KMS-11 (cell line): ENCODE measurements at regions not wholly inside any gene's neighbourhood (a gene's known extent, or its start where the extent isn't known, plus 50 kb on each side); places are given as distances from the start of the nearest gene placed in this dataset.

ENCODE experiments used
- H2AFZ ChIP-seq: fragments of 200-600 bp; sonication (generic); 2 replicates; pipeline ENCODE4 v1.6.1; 2016; ENCODE audit warnings: antibody characterized with exemption, mixed run types, low read depth
- H3K27ac ChIP-seq: fragments of 200-600 bp; sonication (generic); 2 replicates; pipeline ENCODE4 v1.6.1; 2016; ENCODE audit warnings: mild to moderate bottlenecking, mixed run types
- H3K27me3 ChIP-seq: fragments of 200-600 bp; sonication (generic); 2 replicates; pipeline ENCODE4 v1.6.1; 2017; ENCODE audit warnings: mild to moderate bottlenecking, low read depth, mixed run types, moderate library complexity; ENCODE audit not compliant: insufficient read depth
- H3K36me3 ChIP-seq: fragments of 200-600 bp; sonication (generic); 2 replicates; pipeline ENCODE4 v1.6.1; 2017; ENCODE audit warnings: mild to moderate bottlenecking, mixed run types; ENCODE audit not compliant: insufficient read depth
- H3K4me1 ChIP-seq: fragments of 200-600 bp; sonication (generic); 2 replicates; pipeline ENCODE4 v1.6.1; 2016; ENCODE audit warnings: mild to moderate bottlenecking, low read depth, mixed run types; ENCODE audit not compliant: poor library complexity, severe bottlenecking
- H3K4me2 ChIP-seq: fragments of 200-600 bp; sonication (generic); 2 replicates; pipeline ENCODE4 v1.7.0; 2016; ENCODE audit warnings: mild to moderate bottlenecking, mixed run types
- H3K4me3 ChIP-seq: fragments of 200-600 bp; sonication (generic); IDR thresholded peaks from 2 replicates; pipeline ENCODE4 v1.6.1; 2017; ENCODE audit warnings: low read depth, low read length, mixed read lengths; ENCODE audit not compliant: insufficient read depth
- H3K79me2 ChIP-seq: fragments of 200-600 bp; sonication (generic); 2 replicates; pipeline ENCODE4 v1.6.1; 2016; ENCODE audit warnings: low read depth, mixed run types; ENCODE audit not compliant: insufficient read depth
- H3K9ac ChIP-seq: fragments of 200-600 bp; sonication (generic); 2 replicates; pipeline ENCODE4 v1.6.1; 2016; ENCODE audit warnings: mild to moderate bottlenecking, mixed run types
- H4K20me1 ChIP-seq: fragments of 200-600 bp; sonication (generic); 2 replicates; pipeline ENCODE4 v1.6.1; 2016; ENCODE audit warnings: mild to moderate bottlenecking, mixed run types; ENCODE audit not compliant: insufficient read depth
- CTCF ChIP-seq: fragments of 200-600 bp; sonication (generic); conservative IDR thresholded peaks from 2 replicates; pipeline ENCODE4 v1.6.1; 2017; ENCODE audit warnings: low read depth, mild to moderate bottlenecking, antibody characterized with exemption, low read length, moderate library complexity, mixed read lengths

- no peak overlapping the region for H3K4me3 ChIP-seq
- H3K27ac ChIP-seq = no peak overlapping the region
- no peak overlapping the region for H3K4me2 ChIP-seq
- H3K9ac ChIP-seq = no peak overlapping the region
- no peak overlapping the region for H2AFZ ChIP-seq
- H4K20me1 ChIP-seq = no peaks in the 10 kb centered on the region
- no peaks in the 10 kb centered on the region for H3K4me1 ChIP-seq
- TF ChIP-seq CTCF = no peak
- no peaks in the 10 kb centered on the region for H3K79me2 ChIP-seq
- H3K27me3 ChIP-seq = no peaks in the 10 kb centered on the region
- H3K36me3 ChIP-seq = no peaks in the 10 kb centered on the region
Measured at GRCh38 chr3:6452974-6453373, 407.9 kb upstream of the GRM7 start.

GRCh38 chr3:6455031-6455430, 405.9 kb upstream of the GRM7 start:
- Histone ChIP-seq H3K79me2 (no peaks in the 10 kb centered on the region), H3K4me2 (no peak overlapping the region), H3K4me1 (no peaks in the 10 kb centered on the region), H3K27me3 (no peaks in the 10 kb centered on the region), H3K4me3 (no peak overlapping the region), H4K20me1 (no peaks in the 10 kb centered on the region), H3K27ac (no peak overlapping the region), H2AFZ (no peak overlapping the region), H3K36me3 (no peaks in the 10 kb centered on the region), H3K9ac (no peak overlapping the region)
- no peak for TF ChIP-seq CTCF

GRCh38 chr3:6467186-6467585, 393.7 kb upstream of the GRM7 start:
- no peak for TF ChIP-seq CTCF
- Histone ChIP-seq H3K4me2 (no peak overlapping the region), H2AFZ (no peak overlapping the region), H3K4me3 (no peak overlapping the region), H3K9ac (no peak overlapping the region), H3K27me3 (no peaks in the 10 kb centered on the region), H3K36me3 (no peaks in the 10 kb centered on the region), H3K4me1 (no peaks in the 10 kb centered on the region), H4K20me1 (no peaks in the 10 kb centered on the region), H3K79me2 (no peaks in the 10 kb centered on the region), H3K27ac (no peak overlapping the region)

- no peaks in the 10 kb centered on the region for H4K20me1 ChIP-seq
- no peak overlapping the region for H3K9ac ChIP-seq
- TF ChIP-seq CTCF = no peak
- no peaks in the 10 kb centered on the region for H3K4me1 ChIP-seq
- H3K36me3 ChIP-seq = no peaks in the 10 kb centered on the region
- H3K79me2 ChIP-seq = no peaks in the 10 kb centered on the region
- H3K27me3 ChIP-seq = no peaks in the 10 kb centered on the region
- H2AFZ ChIP-seq = no peak overlapping the region
- H3K4me2 ChIP-seq = no peak overlapping the region
- H3K4me3 ChIP-seq = no peak overlapping the region
- no peak overlapping the region for H3K27ac ChIP-seq
Measured at GRCh38 chr3:6468589-6468988, 392.3 kb upstream of the GRM7 start.

GRCh38 chr3:6471744-6472143, 389.2 kb upstream of the GRM7 start:
- H3K4me2 ChIP-seq = no peak overlapping the region
- H3K27me3 ChIP-seq = no peaks in the 10 kb centered on the region

More at GRCh38 chr3:6471744-6472143, 389.2 kb upstream of the GRM7 start:
- H3K36me3 ChIP-seq = no peaks in the 10 kb centered on the region
- no peak overlapping the region for H3K9ac ChIP-seq
- H2AFZ ChIP-seq = no peak overlapping the region
- TF ChIP-seq CTCF = no peak
- H3K4me1 ChIP-seq = no peaks in the 10 kb centered on the region
- no peaks in the 10 kb centered on the region for H4K20me1 ChIP-seq
- H3K79me2 ChIP-seq = no peaks in the 10 kb centered on the region
- no peak overlapping the region for H3K27ac ChIP-seq
- no peak overlapping the region for H3K4me3 ChIP-seq
